WTC11 (cell line): ENCODE measurements at regions not wholly inside any gene's neighbourhood (a gene's known extent, or its start where the extent isn't known, plus 50 kb on each side); places are given as distances from the start of the nearest gene placed in this dataset.

ENCODE experiments used
- ATAC-seq: fragments of 200-7000 bp; cut with Tn5 transposase; 2 replicates; pipeline ENCODE4 v1.10.0; 2021; ENCODE audit warnings: mild to moderate bottlenecking, moderate library complexity
- CTCF ChIA-PET: fragments of 300-600 bp; sonication (Branson Sonifier 250); formaldehyde crosslinking; loops from one replicate; lab custom pipeline; 2021; ENCODE audit warnings: antibody characterized with exemption; lab: Charles Lee
- POLR2A ChIA-PET: fragments of 350-600 bp; sonication (Branson Sonifier 250); formaldehyde crosslinking; loops from one replicate; lab custom pipeline; 2021; ENCODE audit warnings: antibody characterized with exemption; lab: Charles Lee
- DNase-seq: peaks from one replicate; pipeline ENCODE4 v3.0.0; 2021; ENCODE audit warnings: low spot score
- H3K27ac Mint-ChIP-seq: 2 replicates; pipeline ENCODE4 v1.8.0; 2021; ENCODE audit warnings: mixed read lengths
- H3K27me3 Mint-ChIP-seq: 2 replicates; pipeline ENCODE4 v1.8.0; 2021; ENCODE audit warnings: low read depth, mild to moderate bottlenecking, moderate library complexity, mixed read lengths
- H3K36me3 Mint-ChIP-seq: 2 replicates; pipeline ENCODE4 v1.8.0; 2021; ENCODE audit warnings: mixed read lengths
- H3K4me1 Mint-ChIP-seq: 2 replicates; pipeline ENCODE4 v1.8.0; 2022; ENCODE audit warnings: mixed read lengths
- H3K4me3 Mint-ChIP-seq: 2 replicates; pipeline ENCODE4 v1.8.0; 2021; ENCODE audit warnings: mild to moderate bottlenecking, moderate library complexity, mixed read lengths
- H3K9me3 Mint-ChIP-seq: 2 replicates; pipeline ENCODE4 v1.8.0; 2021; ENCODE audit warnings: mixed read lengths
- ATF2 ChIP-seq: sonication (generic); formaldehyde crosslinking; IDR thresholded peaks from 2 replicates; pipeline ENCODE4 v1.8.1; 2022; ENCODE audit warnings: low read depth, missing genetic modification reagents, borderline replicate concordance
- ATF6 ChIP-seq: sonication (generic); formaldehyde crosslinking; IDR thresholded peaks from 2 replicates; pipeline ENCODE4 v1.8.1; 2023; ENCODE audit warnings: mild to moderate bottlenecking, missing genetic modification reagents
- FOXJ3 ChIP-seq: sonication (generic); formaldehyde crosslinking; IDR thresholded peaks from 2 replicates; pipeline ENCODE4 v1.9.0; 2021; ENCODE audit warnings: missing genetic modification reagents, mild to moderate bottlenecking, borderline replicate concordance
- FOXK1 ChIP-seq: sonication (generic); formaldehyde crosslinking; IDR thresholded peaks from 2 replicates; pipeline ENCODE4 v1.8.0; 2022; ENCODE audit warnings: mild to moderate bottlenecking, moderate library complexity, missing genetic modification reagents
- ZBTB21 ChIP-seq: sonication (generic); formaldehyde crosslinking; IDR thresholded peaks from 2 replicates; pipeline ENCODE4 v1.8.1; 2023; ENCODE audit warnings: mild to moderate bottlenecking, missing genetic modification reagents, borderline replicate concordance
- ZNF138 ChIP-seq: sonication (generic); formaldehyde crosslinking; conservative IDR thresholded peaks from 2 replicates; pipeline ENCODE4 v1.8.1; 2022; ENCODE audit warnings: mild to moderate bottlenecking, moderate library complexity, missing genetic modification reagents
- ZNF219 ChIP-seq: sonication (generic); formaldehyde crosslinking; IDR thresholded peaks from 2 replicates; pipeline ENCODE4 v1.8.0; 2023; ENCODE audit warnings: missing genetic modification reagents, mild to moderate bottlenecking, borderline replicate concordance
- ZNF396 ChIP-seq: fragments of 250-450 bp; sonication (Bioruptor Pico); IDR thresholded peaks from 2 replicates; pipeline ENCODE4 v1.8.0; 2021; ENCODE audit warnings: mild to moderate bottlenecking, moderate library complexity, borderline replicate concordance
- ZNF671 ChIP-seq: fragments of 250-450 bp; sonication (Bioruptor Pico); IDR thresholded peaks from 2 replicates; pipeline ENCODE4 v1.8.0; 2021; ENCODE audit warnings: mild to moderate bottlenecking
- TF ChIP-seq, protein P1 (sequence below): sonication (generic); formaldehyde crosslinking; IDR thresholded peaks from 2 replicates; pipeline ENCODE4 v1.8.0; 2023; ENCODE audit warnings: missing genetic modification reagents, mild to moderate bottlenecking, borderline replicate concordance
- TF ChIP-seq, protein P2 (sequence below): sonication (generic); formaldehyde crosslinking; IDR thresholded peaks from 2 replicates; pipeline ENCODE4 v1.8.0; 2022; ENCODE audit warnings: mild to moderate bottlenecking, missing genetic modification reagents

GRCh38 chr6:105680131-105680530 is 277.2 kb upstream of the PREP start:
- H3K27me3 Mint-ChIP-seq: no peaks in the 10 kb centered on the region
- H3K27ac Mint-ChIP-seq: no peak overlapping the region
- peaks cover 9% of the 10 kb centered on the region for H3K36me3 Mint-ChIP-seq
- CTCF ChIA-PET: no interaction called here
- TF ChIP-seq, protein P1, sequence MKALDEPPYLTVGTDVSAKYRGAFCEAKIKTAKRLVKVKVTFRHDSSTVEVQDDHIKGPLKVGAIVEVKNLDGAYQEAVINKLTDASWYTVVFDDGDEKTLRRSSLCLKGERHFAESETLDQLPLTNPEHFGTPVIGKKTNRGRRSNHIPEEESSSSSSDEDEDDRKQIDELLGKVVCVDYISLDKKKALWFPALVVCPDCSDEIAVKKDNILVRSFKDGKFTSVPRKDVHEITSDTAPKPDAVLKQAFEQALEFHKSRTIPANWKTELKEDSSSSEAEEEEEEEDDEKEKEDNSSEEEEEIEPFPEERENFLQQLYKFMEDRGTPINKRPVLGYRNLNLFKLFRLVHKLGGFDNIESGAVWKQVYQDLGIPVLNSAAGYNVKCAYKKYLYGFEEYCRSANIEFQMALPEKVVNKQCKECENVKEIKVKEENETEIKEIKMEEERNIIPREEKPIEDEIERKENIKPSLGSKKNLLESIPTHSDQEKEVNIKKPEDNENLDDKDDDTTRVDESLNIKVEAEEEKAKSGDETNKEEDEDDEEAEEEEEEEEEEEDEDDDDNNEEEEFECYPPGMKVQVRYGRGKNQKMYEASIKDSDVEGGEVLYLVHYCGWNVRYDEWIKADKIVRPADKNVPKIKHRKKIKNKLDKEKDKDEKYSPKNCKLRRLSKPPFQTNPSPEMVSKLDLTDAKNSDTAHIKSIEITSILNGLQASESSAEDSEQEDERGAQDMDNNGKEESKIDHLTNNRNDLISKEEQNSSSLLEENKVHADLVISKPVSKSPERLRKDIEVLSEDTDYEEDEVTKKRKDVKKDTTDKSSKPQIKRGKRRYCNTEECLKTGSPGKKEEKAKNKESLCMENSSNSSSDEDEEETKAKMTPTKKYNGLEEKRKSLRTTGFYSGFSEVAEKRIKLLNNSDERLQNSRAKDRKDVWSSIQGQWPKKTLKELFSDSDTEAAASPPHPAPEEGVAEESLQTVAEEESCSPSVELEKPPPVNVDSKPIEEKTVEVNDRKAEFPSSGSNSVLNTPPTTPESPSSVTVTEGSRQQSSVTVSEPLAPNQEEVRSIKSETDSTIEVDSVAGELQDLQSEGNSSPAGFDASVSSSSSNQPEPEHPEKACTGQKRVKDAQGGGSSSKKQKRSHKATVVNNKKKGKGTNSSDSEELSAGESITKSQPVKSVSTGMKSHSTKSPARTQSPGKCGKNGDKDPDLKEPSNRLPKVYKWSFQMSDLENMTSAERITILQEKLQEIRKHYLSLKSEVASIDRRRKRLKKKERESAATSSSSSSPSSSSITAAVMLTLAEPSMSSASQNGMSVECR: no peak
- TF ChIP-seq ATF2 (CRISPR knock-in tag): no peak
- TF ChIP-seq ZNF219 (CRISPR knock-in tag): no peak
- TF ChIP-seq ZBTB21: no peak
- no peak overlapping the region for H3K4me3 Mint-ChIP-seq
- DNase-seq (no peak), ATAC-seq (no peak)
- peaks cover 31% of the 10 kb centered on the region for H3K9me3 Mint-ChIP-seq
- H3K4me1 Mint-ChIP-seq: no peaks in the 10 kb centered on the region
- POLR2A ChIA-PET: no interaction called here

DNA sequence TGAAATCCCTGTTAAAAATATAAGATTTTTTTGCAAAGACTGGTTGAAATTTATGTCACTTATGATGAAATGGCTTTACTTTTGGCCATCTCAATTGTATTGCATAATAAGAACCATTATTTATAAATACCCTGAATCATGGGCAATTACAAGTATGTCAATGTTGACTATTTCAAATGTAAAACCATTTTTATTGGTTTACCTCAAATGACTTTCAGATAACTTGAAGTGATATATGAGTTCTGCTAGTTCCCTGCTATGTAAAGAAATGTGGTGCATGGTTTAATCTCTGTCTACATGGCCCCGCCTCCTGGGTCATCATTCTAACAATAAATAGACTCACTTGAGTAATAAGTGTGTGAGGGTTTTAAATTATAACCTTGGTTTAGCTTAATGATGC is 275.6 kb upstream of the PREP start:
- peaks cover 6% of the 10 kb centered on the region; the same call in 1 of the 2 replicates for H3K36me3 Mint-ChIP-seq
- TF ChIP-seq ZNF396 (CRISPR knock-in tag): no peak
- TF ChIP-seq ZNF671 (CRISPR knock-in tag): no peak
- TF ChIP-seq ATF2 (CRISPR knock-in tag): no peak
- TF ChIP-seq ATF6 (CRISPR knock-in tag): no peak
- TF ChIP-seq ZNF138 (CRISPR knock-in tag): no peak
- no peak overlapping the region for H3K27ac Mint-ChIP-seq
- ATAC-seq (no peak), DNase-seq (no peak)
- H3K9me3 Mint-ChIP-seq: peaks cover 33% of the 10 kb centered on the region
- no peaks in the 10 kb centered on the region for H3K4me1 Mint-ChIP-seq
- ChIA-PET POLR2A (no interaction called here), CTCF (no interaction called here)
- H3K27me3 Mint-ChIP-seq: no peaks in the 10 kb centered on the region
- no peak overlapping the region for H3K4me3 Mint-ChIP-seq

- CTCF ChIA-PET: no interaction called here
- no peak for DNase-seq
- H3K36me3 Mint-ChIP-seq: peaks cover 6% of the 10 kb centered on the region; the same call in 1 of the 2 replicates
- no peak overlapping the region for H3K4me3 Mint-ChIP-seq
- H3K4me1 Mint-ChIP-seq: no peaks in the 10 kb centered on the region
- no peak for TF ChIP-seq FOXJ3 (CRISPR knock-in tag)
- no peak for TF ChIP-seq ZNF671 (CRISPR knock-in tag)
- TF ChIP-seq, protein P2, sequence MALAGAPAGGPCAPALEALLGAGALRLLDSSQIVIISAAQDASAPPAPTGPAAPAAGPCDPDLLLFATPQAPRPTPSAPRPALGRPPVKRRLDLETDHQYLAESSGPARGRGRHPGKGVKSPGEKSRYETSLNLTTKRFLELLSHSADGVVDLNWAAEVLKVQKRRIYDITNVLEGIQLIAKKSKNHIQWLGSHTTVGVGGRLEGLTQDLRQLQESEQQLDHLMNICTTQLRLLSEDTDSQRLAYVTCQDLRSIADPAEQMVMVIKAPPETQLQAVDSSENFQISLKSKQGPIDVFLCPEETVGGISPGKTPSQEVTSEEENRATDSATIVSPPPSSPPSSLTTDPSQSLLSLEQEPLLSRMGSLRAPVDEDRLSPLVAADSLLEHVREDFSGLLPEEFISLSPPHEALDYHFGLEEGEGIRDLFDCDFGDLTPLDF (CRISPR knock-in tag): no peak
- no peak for TF ChIP-seq FOXK1 (CRISPR knock-in tag)
- H3K9me3 Mint-ChIP-seq: peaks cover 34% of the 10 kb centered on the region
- no peak for ATAC-seq
- POLR2A ChIA-PET: no interaction called here
- no peak overlapping the region for H3K27ac Mint-ChIP-seq
- no peaks in the 10 kb centered on the region for H3K27me3 Mint-ChIP-seq
These were observed 275.0 kb upstream of the PREP start for GRCh38 chr6:105677671-105678475.
